Lower leg skin (tissue), 3 donors: ENCODE measurements at regions not wholly inside any gene's neighbourhood (a gene's known extent, or its start where the extent isn't known, plus 50 kb on each side); places are given as distances from the start of the nearest gene placed in this dataset.

Source experiments
- POLR2A ChIP-seq, 2 donors: fragments of 450-650 bp; IDR thresholded peaks; one replicate each; pipeline ENCODE4 v1.6.1; 2016 to 2017; ENCODE audit warnings: antibody characterized with exemption in 2 of 2, mild to moderate bottlenecking in 1 of 2, moderate library complexity in 1 of 2
- TF ChIP-seq, protein P1 (sequence below), 3 donors: fragments of 450-650 bp; IDR thresholded peaks; one replicate each; pipeline ENCODE4 v1.5.1; 2016; ENCODE audit warnings: antibody characterized with exemption in 3 of 3, mild to moderate bottlenecking in 3 of 3, moderate library complexity in 2 of 3

DNA sequence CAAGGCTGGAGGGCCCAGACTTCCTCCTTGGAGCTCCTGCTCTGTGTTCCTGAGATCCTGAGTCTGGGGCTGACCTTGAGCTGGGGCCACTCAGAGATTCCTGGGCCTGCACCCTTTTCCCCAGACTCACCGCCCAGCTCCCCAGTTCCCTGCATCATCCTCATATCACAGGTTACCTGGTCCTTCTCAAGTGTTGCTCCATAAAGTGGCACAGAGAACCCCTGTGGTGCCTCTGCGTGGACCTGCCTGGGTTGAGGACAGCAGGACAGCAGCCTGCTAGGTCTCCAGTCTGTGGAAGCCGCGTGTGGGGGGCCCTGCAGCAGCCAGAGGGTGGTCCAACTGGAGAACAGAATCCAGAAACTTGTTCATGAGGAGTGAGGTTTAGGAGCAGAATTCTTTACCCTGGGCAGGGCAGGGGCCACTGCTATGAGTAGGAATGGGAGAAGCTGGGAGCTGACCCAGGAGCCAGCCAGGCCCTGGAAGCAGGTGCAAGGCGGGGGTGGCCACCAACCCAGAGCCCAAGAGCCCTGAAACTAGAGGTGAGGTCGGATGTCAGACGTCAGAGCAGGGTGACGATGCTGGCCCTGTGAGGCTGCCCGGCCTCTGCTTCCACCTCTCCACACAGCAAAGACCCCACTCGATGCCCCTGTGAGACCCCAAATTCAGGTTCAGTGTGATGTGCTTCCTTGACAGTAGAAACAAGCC is 299.4 kb downstream of the TCERG1L start:
- TF ChIP-seq POLR2A (IDR thresholded peaks at IDR 0.05), result no peak
- TF ChIP-seq, protein P1, sequence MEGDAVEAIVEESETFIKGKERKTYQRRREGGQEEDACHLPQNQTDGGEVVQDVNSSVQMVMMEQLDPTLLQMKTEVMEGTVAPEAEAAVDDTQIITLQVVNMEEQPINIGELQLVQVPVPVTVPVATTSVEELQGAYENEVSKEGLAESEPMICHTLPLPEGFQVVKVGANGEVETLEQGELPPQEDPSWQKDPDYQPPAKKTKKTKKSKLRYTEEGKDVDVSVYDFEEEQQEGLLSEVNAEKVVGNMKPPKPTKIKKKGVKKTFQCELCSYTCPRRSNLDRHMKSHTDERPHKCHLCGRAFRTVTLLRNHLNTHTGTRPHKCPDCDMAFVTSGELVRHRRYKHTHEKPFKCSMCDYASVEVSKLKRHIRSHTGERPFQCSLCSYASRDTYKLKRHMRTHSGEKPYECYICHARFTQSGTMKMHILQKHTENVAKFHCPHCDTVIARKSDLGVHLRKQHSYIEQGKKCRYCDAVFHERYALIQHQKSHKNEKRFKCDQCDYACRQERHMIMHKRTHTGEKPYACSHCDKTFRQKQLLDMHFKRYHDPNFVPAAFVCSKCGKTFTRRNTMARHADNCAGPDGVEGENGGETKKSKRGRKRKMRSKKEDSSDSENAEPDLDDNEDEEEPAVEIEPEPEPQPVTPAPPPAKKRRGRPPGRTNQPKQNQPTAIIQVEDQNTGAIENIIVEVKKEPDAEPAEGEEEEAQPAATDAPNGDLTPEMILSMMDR (IDR thresholded peaks at IDR 0.05), result no peak
